RWPE2 (cell line): ENCODE measurements at regions not wholly inside any gene's neighbourhood (a gene's known extent, or its start where the extent isn't known, plus 50 kb on each side); places are given as distances from the start of the nearest gene placed in this dataset.

Source experiments
- ATAC-seq: fragments of 200-7000 bp; cut with Tn5 transposase; 3 replicates; pipeline ENCODE4 v1.9.1; 2021; ENCODE audit warnings: low read depth
- DNase-seq: peaks from one replicate; pipeline ENCODE4 v3.0.0-alpha.2; 2020; ENCODE audit warnings: low spot score
- H3K27ac ChIP-seq: fragments of 450-650 bp; 2 replicates; pipeline ENCODE4 v1.5.1; 2017; ENCODE audit warnings: mild to moderate bottlenecking; ENCODE audit not compliant: poor library complexity, severe bottlenecking
- H3K27me3 ChIP-seq: fragments of 250-450 bp; sonication (Bioruptor Pico); 2 replicates; pipeline ENCODE4 v1.5.1; 2021; ENCODE audit warnings: mild to moderate bottlenecking, moderate library complexity; ENCODE audit not compliant: insufficient read depth, poor library complexity, severe bottlenecking
- H3K36me3 ChIP-seq: fragments of 250-450 bp; sonication (Bioruptor Pico); 2 replicates; pipeline ENCODE4 v1.5.1; 2020; ENCODE audit warnings: low read depth, mild to moderate bottlenecking, moderate library complexity
- H3K4me1 ChIP-seq: fragments of 250-450 bp; sonication (Bioruptor Pico); 2 replicates; pipeline ENCODE4 v1.5.1; 2021; ENCODE audit warnings: mild to moderate bottlenecking, moderate library complexity; ENCODE audit not compliant: insufficient read depth, poor library complexity, severe bottlenecking
- H3K4me3 ChIP-seq: fragments of 250-450 bp; sonication (Bioruptor Pico); 2 replicates; pipeline ENCODE4 v1.5.1; 2021; ENCODE audit warnings: mild to moderate bottlenecking, moderate library complexity; ENCODE audit not compliant: severe bottlenecking
- H3K9me3 ChIP-seq: fragments of 250-450 bp; sonication (Bioruptor Pico); 2 replicates; pipeline ENCODE4 v1.5.1; 2021; ENCODE audit warnings: mild to moderate bottlenecking, moderate library complexity; ENCODE audit not compliant: severe bottlenecking
- TF ChIP-seq, protein P1 (sequence below): fragments of 450-650 bp; IDR thresholded peaks from one replicate; pipeline ENCODE4 v1.5.1; 2017; ENCODE audit warnings: mild to moderate bottlenecking, moderate library complexity; ENCODE audit not compliant: poor library complexity, severe bottlenecking

DNA sequence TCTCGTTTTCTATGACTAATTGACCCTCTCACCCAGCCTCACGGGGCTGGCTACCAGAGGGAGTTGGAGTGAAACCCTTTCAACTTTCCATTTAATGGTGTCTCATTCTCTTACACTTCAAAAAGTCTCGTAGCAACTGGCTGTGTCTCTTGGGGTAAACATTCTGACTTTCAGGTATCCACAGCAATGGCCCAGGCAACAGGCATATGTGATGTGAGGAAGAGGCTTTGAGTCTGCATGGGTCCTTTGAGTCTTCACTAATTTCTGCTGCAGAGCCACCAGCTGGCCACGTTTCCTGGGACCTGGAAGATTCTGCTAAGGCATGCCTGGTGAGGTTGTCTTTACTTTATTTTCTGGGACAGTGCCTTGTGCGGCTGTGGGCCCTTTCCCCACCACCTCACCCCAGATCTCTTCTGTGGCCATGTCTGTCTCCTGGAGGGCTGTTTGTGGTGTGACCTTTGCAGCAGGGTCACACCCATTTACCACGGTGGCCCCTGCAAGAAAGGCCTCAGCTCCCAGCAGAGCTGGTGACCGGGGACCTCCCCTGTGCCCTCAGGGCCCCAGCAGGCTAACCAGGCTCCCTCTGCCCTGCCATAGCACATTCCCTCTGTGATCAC is 112.5 kb upstream of the FRG1 start:
- Histone ChIP-seq H3K27ac (no peak overlapping the region), H3K9me3 (no peaks in the 10 kb centered on the region), H3K27me3 (no peaks in the 10 kb centered on the region), H3K36me3 (no peaks in the 10 kb centered on the region), H3K4me3 (no peak overlapping the region), H3K4me1 (no peaks in the 10 kb centered on the region)
- no peak for DNase-seq
- ATAC-seq: no peak
- TF ChIP-seq, protein P1, sequence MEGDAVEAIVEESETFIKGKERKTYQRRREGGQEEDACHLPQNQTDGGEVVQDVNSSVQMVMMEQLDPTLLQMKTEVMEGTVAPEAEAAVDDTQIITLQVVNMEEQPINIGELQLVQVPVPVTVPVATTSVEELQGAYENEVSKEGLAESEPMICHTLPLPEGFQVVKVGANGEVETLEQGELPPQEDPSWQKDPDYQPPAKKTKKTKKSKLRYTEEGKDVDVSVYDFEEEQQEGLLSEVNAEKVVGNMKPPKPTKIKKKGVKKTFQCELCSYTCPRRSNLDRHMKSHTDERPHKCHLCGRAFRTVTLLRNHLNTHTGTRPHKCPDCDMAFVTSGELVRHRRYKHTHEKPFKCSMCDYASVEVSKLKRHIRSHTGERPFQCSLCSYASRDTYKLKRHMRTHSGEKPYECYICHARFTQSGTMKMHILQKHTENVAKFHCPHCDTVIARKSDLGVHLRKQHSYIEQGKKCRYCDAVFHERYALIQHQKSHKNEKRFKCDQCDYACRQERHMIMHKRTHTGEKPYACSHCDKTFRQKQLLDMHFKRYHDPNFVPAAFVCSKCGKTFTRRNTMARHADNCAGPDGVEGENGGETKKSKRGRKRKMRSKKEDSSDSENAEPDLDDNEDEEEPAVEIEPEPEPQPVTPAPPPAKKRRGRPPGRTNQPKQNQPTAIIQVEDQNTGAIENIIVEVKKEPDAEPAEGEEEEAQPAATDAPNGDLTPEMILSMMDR: no peak

DNA sequence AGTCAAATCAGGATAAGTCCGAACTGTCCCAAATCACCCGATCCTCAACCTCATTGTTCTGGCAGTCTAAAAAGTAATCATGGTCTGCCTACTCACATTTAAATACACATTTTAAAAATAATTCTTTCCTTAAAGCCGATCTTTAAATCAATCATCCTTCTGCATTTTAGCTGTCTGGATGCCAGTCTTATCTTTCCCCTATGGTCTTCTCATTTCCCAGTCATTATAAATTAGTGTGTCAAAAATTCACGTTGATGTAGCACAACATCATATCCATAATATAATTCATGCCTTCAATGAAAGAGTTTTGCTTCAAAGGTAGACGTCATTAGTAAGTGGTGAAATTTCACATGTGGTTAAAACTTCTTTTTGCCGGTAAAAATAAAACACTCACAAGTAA is 108.1 kb upstream of the FRG1 start:
- Histone ChIP-seq H3K4me3 (no peak overlapping the region), H3K36me3 (no peaks in the 10 kb centered on the region), H3K4me1 (no peaks in the 10 kb centered on the region), H3K27me3 (no peaks in the 10 kb centered on the region), H3K9me3 (no peaks in the 10 kb centered on the region), H3K27ac (no peak overlapping the region)
- no peak for ATAC-seq
- no peak for DNase-seq
- TF ChIP-seq, protein P1: no peak

DNA sequence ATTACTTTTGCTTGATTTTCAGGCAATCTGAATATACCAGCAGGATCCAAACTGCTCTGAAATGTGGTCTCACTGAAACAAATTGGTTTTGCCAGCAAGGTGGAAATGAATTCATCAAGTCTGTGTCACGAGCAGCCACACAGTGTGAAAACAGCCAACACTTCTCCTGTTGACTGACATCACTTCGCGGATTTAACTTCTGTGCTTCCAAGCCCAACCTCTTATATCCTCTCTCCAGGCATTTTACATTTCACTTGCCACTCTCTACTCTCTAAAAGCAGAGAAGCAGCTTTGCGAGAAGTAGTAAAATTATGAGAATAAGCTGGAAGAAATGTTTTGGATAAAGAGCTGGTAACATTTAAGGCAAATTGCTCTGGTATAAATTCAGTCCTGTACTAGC is 106.1 kb upstream of the FRG1 start:
- H3K27me3 ChIP-seq: no peaks in the 10 kb centered on the region
- no peak overlapping the region for H3K27ac ChIP-seq
- no peak for ATAC-seq
- no peaks in the 10 kb centered on the region for H3K4me1 ChIP-seq
- H3K4me3 ChIP-seq: no peak overlapping the region
- no peaks in the 10 kb centered on the region for H3K36me3 ChIP-seq
- H3K9me3 ChIP-seq: no peaks in the 10 kb centered on the region
- no peak for DNase-seq
- TF ChIP-seq, protein P1: no peak

DNA sequence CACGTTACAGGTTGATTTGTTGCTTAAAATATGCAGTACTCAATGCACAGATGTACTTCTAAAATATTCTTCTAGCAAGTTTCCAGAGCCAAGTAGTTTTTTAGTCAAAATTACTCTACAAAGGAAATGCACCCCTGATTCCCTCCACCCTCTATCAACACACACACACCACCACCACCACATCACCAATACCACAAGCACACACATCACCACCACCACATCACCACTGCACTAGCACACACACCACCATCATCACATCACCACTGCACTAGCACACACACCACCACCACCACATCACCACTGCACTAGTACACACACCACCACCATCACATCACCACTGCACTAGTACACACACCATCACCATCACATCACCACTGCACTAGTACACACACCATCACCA is 105.2 kb upstream of the FRG1 start:
- Histone ChIP-seq H3K27ac (no peak overlapping the region), H3K4me3 (no peak overlapping the region), H3K9me3 (no peaks in the 10 kb centered on the region), H3K4me1 (no peaks in the 10 kb centered on the region), H3K36me3 (no peaks in the 10 kb centered on the region), H3K27me3 (no peaks in the 10 kb centered on the region)
- DNase-seq (no peak), ATAC-seq (no peak)
- TF ChIP-seq, protein P1: no peak

DNA sequence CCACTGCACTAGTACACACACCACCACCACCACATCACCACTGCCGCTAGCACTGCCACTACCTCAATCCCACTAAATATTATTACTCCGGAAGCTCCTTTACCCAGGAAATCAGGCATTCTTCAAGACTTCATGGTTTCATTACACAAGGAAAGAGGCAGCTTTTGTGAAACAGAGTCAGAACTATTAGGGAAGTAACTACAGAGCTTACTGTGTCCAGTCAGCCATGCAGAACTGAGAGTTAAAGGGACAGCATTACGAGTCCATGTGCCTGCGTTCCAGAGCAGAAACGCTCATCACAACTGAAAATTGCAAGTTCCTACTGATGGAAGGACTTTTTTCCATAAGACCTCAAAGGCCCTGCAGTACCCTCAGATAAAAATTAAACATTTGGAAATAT is 103.2 kb upstream of the FRG1 start:
- TF ChIP-seq, protein P1: no peak
- Histone ChIP-seq H3K27ac (no peak overlapping the region), H3K36me3 (no peaks in the 10 kb centered on the region), H3K4me3 (no peak overlapping the region), H3K9me3 (no peaks in the 10 kb centered on the region), H3K27me3 (no peaks in the 10 kb centered on the region), H3K4me1 (no peaks in the 10 kb centered on the region)
- no peak for ATAC-seq
- no peak for DNase-seq
